A549 (cell line): ENCODE measurements at regions not wholly inside any gene's neighbourhood (a gene's known extent, or its start where the extent isn't known, plus 50 kb on each side); places are given as distances from the start of the nearest gene placed in this dataset.

ENCODE experiments used
- CTCF ChIP-seq: fragments of >200 bp; sonication (Bioruptor Twin); formaldehyde crosslinking; IDR thresholded peaks from 3 replicates; pipeline ENCODE4 v1.5.1; 2016
- JUN ChIP-seq, 2 experiments: fragments of >200 bp; sonication (Bioruptor Twin); formaldehyde crosslinking; IDR thresholded peaks; 2 replicates in 1 of 2; 3 replicates in 1 of 2; pipeline ENCODE4 v1.6.1; 2016 to 2017
- MAX ChIP-seq: IDR thresholded peaks from 2 replicates; pipeline ENCODE4 v1.6.1; 2012
- MAZ ChIP-seq: fragments of 150-350 bp; IDR thresholded peaks from 2 replicates; pipeline ENCODE4 v1.6.1; 2014; ENCODE audit warnings: antibody characterized with exemption, low read depth, low read length, borderline replicate concordance
- RCOR1 ChIP-seq: fragments of 150-350 bp; IDR thresholded peaks from 2 replicates; pipeline ENCODE4 v1.6.1; 2014; ENCODE audit warnings: antibody characterized with exemption, low read length, low read depth
- SMC3 ChIP-seq: fragments of >200 bp; sonication (Bioruptor Twin); formaldehyde crosslinking; IDR thresholded peaks from 3 replicates; pipeline ENCODE4 v1.6.1; 2018; ENCODE audit warnings: inconsistent platforms
- ZFP36 ChIP-seq: fragments of 450-650 bp; IDR thresholded peaks from 2 replicates; pipeline ENCODE4 v1.6.1; 2014; ENCODE audit warnings: borderline replicate concordance; ENCODE audit not compliant: partially characterized antibody
- ZSCAN20 ChIP-seq: fragments of 250-450 bp; sonication (Bioruptor Pico); IDR thresholded peaks from 2 replicates; pipeline ENCODE4 v1.8.0; 2022; ENCODE audit warnings: mild to moderate bottlenecking, moderate library complexity

GRCh38 chr1:88472714-88473113 is 211.4 kb upstream of the PKN2 start:
- TF ChIP-seq JUN (IDR thresholded peaks at IDR 0.05) (no peak), MAX (no peak), ZSCAN20 (CRISPR knock-in tag) (no peak), SMC3 (no peak), MAZ (no peak), ZFP36 (no peak), RCOR1 (no peak), CTCF (no peak)
